Erythroblast (primary cell): ENCODE measurements at regions not wholly inside any gene's neighbourhood (a gene's known extent, or its start where the extent isn't known, plus 50 kb on each side); places are given as distances from the start of the nearest gene placed in this dataset.

Source experiments
- GATA1 ChIP-seq: IDR thresholded peaks from 2 replicates; pipeline ENCODE4 v1.6.1; 2011; ENCODE audit warnings: low read depth, mild to moderate bottlenecking, control low read depth, low read length, moderate library complexity
- POLR2A ChIP-seq: IDR thresholded peaks from 2 replicates; pipeline ENCODE4 v1.6.1; 2011; ENCODE audit warnings: mild to moderate bottlenecking, low read length

- TF ChIP-seq POLR2A (no peak), GATA1 (no peak)
Observed at GRCh38 chr9:13674926-13675637, 395.6 kb upstream of the MPDZ start.
